GM21737 (cell line): ENCODE measurements at regions not wholly inside any gene's neighbourhood (a gene's known extent, or its start where the extent isn't known, plus 50 kb on each side); places are given as distances from the start of the nearest gene placed in this dataset.

Experiments
- ATAC-seq: cut with Tn5 transposase; IDR thresholded peaks from one replicate; pipeline ENCODE4 v1.9.1; 2021; ENCODE audit warnings: mild to moderate bottlenecking, moderate library complexity; ENCODE audit not compliant: unreplicated experiment

- no peak for ATAC-seq
Measured at GRCh38 chr1:201705389-201705788, 123.6 kb upstream of the IPO9 start.

GRCh38 chr1:201706109-201706508, 122.8 kb upstream of the IPO9 start:
- ATAC-seq = no peak

GRCh38 chr1:201707027-201707426, 121.9 kb upstream of the IPO9 start:
- no peak for ATAC-seq

GRCh38 chr1:201707656-201708055, 121.3 kb upstream of the IPO9 start:
- no peak for ATAC-seq

- no peak for ATAC-seq
Measured at GRCh38 chr1:201708085-201708512, 120.9 kb upstream of the IPO9 start.

GRCh38 chr1:201708691-201709090, 120.3 kb upstream of the IPO9 start:
- no peak for ATAC-seq

GRCh38 chr1:201709564-201710295, 119.2 kb upstream of the IPO9 start:
- peak; percentile 69 for ATAC-seq

- ATAC-seq = no peak
Measured at GRCh38 chr1:201710632-201711597, 118.0 kb upstream of the IPO9 start.

GRCh38 chr1:201711811-201712210, 117.1 kb upstream of the IPO9 start:
- ATAC-seq = no peak

- ATAC-seq = no peak
Measured at GRCh38 chr1:201712387-201713085, 116.4 kb upstream of the IPO9 start.

- ATAC-seq = no peak
Measured at GRCh38 chr1:201713086-201713810, 115.7 kb upstream of the IPO9 start.

- no peak for ATAC-seq
Measured at GRCh38 chr1:201714542-201715329, 114.2 kb upstream of the IPO9 start.

GRCh38 chr1:201715351-201715750, 113.6 kb upstream of the IPO9 start:
- no peak for ATAC-seq

GRCh38 chr1:201715801-201716741, 112.9 kb upstream of the IPO9 start:
- no peak for ATAC-seq

- no peak for ATAC-seq
Measured at GRCh38 chr1:201716742-201717135, 112.2 kb upstream of the IPO9 start.

GRCh38 chr1:201717286-201717685, 111.7 kb upstream of the IPO9 start:
- no peak for ATAC-seq

- no peak for ATAC-seq
Measured at GRCh38 chr1:201718346-201719202, 110.4 kb upstream of the IPO9 start.
